22Rv1 (cell line): ENCODE measurements at regions not wholly inside any gene's neighbourhood (a gene's known extent, or its start where the extent isn't known, plus 50 kb on each side); places are given as distances from the start of the nearest gene placed in this dataset.
A peak's percentile ranks its signal among the peaks of the same experiment; 100 is the strongest.

Experiments used
- H3K27ac ChIP-seq: fragments of 450-650 bp; 2 replicates; pipeline ENCODE4 v1.5.1; 2017
- CTCF ChIP-seq: fragments of 450-650 bp; IDR thresholded peaks from 2 replicates; pipeline ENCODE4 v1.5.1; 2017; ENCODE audit warnings: mild to moderate bottlenecking
- ZFX ChIP-seq: fragments of 450-650 bp; IDR thresholded peaks from 2 replicates; pipeline ENCODE4 v1.6.1; 2017; ENCODE audit warnings: antibody characterized with exemption, borderline replicate concordance

GRCh38 chr6:71478834-71479541 lies 190.4 kb downstream of the OGFRL1 start:
- no peak overlapping the region for H3K27ac ChIP-seq
- TF ChIP-seq ZFX (no peak), CTCF (no peak)

GRCh38 chr6:71480577-71480976 lies 192.0 kb downstream of the OGFRL1 start:
- H3K27ac ChIP-seq, result no peak overlapping the region
- TF ChIP-seq ZFX (no peak), CTCF (no peak)

- no peak overlapping the region for H3K27ac ChIP-seq
- TF ChIP-seq ZFX (no peak), CTCF (no peak)
Measured at GRCh38 chr6:71481011-71481410, 192.4 kb downstream of the OGFRL1 start.

GRCh38 chr6:71481801-71482200 lies 193.2 kb downstream of the OGFRL1 start:
- TF ChIP-seq CTCF, result no peak
- TF ChIP-seq ZFX, result no peak
- no peak overlapping the region for H3K27ac ChIP-seq

- no peak overlapping the region for H3K27ac ChIP-seq
- TF ChIP-seq ZFX (no peak), CTCF (peak; percentile 27; the same call in 1 of the 2 replicates)
Measured at GRCh38 chr6:71482742-71483141, 194.1 kb downstream of the OGFRL1 start.

- H3K27ac ChIP-seq, result no peak overlapping the region
- no peak for TF ChIP-seq ZFX
- no peak for TF ChIP-seq CTCF
Measured at GRCh38 chr6:71486461-71486860, 197.8 kb downstream of the OGFRL1 start.

- TF ChIP-seq CTCF, result no peak
- TF ChIP-seq ZFX, result no peak
- H3K27ac ChIP-seq, result no peak overlapping the region
Measured at GRCh38 chr6:71488186-71488585, 199.6 kb downstream of the OGFRL1 start.
